ENCODE measurements at regions not wholly inside any gene's neighbourhood (a gene's known extent, or its start where the extent isn't known, plus 50 kb on each side); places are given as distances from the start of the nearest gene placed in this dataset.

DNA sequence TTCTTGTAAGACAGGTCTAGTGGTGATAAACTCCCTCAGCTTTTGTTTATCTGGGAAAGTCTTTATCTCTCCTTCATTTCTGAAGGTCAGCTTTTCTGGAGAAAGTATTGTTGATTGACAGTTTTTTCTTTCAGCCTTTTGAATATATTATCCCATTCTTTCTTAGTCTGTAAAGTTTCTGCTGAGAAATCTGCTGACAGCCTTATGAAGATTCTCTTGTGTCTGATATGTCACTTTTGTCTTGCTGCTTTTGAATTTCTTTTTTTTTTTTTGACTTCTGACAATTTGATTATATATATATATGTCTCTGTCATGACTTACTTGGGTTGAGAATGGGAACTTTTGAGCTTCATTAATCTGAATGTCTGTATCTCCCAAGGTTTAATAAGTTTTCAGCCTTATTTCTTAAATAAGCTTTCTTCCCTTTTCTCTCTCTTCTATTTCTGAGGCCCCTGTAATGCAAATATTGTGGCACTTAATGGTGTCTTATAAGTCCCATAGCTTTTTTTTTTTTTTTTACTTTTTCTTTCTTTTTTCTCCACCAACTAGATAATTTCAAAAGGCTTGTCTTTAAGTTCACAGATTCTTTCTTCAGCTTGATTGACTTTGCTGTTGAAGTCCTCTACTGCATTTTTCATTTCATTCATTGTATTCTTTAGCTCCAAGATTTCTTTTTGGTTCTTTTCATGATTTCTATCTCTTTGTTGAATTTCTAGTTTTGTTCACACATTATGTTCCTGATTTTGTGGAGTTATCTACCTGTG lies 81.4 kb upstream of the IL6 start:
- no peak for DNase-seq
- no peak overlapping the region for H3K4me3 ChIP-seq
- no peak for TF ChIP-seq CTCF (IDR thresholded peaks at IDR 0.05)
- TF ChIP-seq EP300 (IDR thresholded peaks at IDR 0.05) = no peak
- no peak for TF ChIP-seq POLR2A (IDR thresholded peaks at IDR 0.05)
- intact Hi-C loops (cut with DNase I) = no loop called here
- H3K36me3 ChIP-seq = no peaks in the 10 kb centered on the region
- no peaks in the 10 kb centered on the region for H3K9me3 ChIP-seq
- H3K27ac ChIP-seq = no peak overlapping the region
- H3K4me1 ChIP-seq (ENCODE audit: insufficient read depth) = no peaks in the 10 kb centered on the region
- H3K27me3 ChIP-seq = no peaks in the 10 kb centered on the region

- no peak for TF ChIP-seq CTCF (IDR thresholded peaks at IDR 0.05)
- TF ChIP-seq EP300 (IDR thresholded peaks at IDR 0.05) = no peak
- TF ChIP-seq POLR2A (IDR thresholded peaks at IDR 0.05) = no peak
- intact Hi-C loops (cut with DNase I) = no loop called here
- no peaks in the 10 kb centered on the region for H3K9me3 ChIP-seq
These were observed 84.5 kb upstream of the IL6 start for GRCh38 chr7:22642454-22642853.

DNA sequence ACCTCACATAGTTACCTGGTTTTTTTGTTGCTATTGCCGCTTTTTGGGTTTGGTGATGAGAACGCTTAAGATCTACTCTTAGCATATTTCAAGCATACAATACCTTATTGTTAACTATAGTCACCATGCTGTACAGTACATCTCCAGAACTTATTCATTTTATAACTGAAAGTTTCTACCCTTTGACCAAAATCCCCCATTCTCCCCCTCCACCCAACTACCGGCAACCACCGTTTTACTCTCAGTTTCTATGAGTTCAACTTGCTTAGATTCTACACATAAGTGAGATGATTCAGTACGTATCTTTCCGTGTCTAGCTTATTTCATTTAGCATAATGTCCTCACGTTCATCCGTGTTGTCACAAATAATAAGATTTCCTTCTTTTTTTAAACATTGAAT lies 86.7 kb upstream of the IL6 start:
- Histone ChIP-seq H3K4me3 (no peak overlapping the region), H3K36me3 (no peaks in the 10 kb centered on the region), H3K27ac (no peak overlapping the region), H3K4me1 (ENCODE audit: insufficient read depth) (no peaks in the 10 kb centered on the region), H3K27me3 (no peaks in the 10 kb centered on the region), H3K9me3 (no peaks in the 10 kb centered on the region)
- TF ChIP-seq POLR2A (IDR thresholded peaks at IDR 0.05) = no peak
- TF ChIP-seq CTCF (IDR thresholded peaks at IDR 0.05) = no peak
- no peak for TF ChIP-seq EP300 (IDR thresholded peaks at IDR 0.05)
- intact Hi-C loops (cut with DNase I) = no loop called here
- no peak for DNase-seq
- 91 to 96% (median 94%) methylated on average over 8 of the region's 8 CpGs for WGBS, 3 donors

More at GRCh38 chr7:22642454-22642853, 84.5 kb upstream of the IL6 start:
- DNase-seq = no peak
- Histone ChIP-seq H3K27ac (no peak overlapping the region), H3K4me1 (ENCODE audit: insufficient read depth) (no peaks in the 10 kb centered on the region), H3K36me3 (no peaks in the 10 kb centered on the region), H3K27me3 (no peaks in the 10 kb centered on the region), H3K4me3 (no peak overlapping the region)

DNA sequence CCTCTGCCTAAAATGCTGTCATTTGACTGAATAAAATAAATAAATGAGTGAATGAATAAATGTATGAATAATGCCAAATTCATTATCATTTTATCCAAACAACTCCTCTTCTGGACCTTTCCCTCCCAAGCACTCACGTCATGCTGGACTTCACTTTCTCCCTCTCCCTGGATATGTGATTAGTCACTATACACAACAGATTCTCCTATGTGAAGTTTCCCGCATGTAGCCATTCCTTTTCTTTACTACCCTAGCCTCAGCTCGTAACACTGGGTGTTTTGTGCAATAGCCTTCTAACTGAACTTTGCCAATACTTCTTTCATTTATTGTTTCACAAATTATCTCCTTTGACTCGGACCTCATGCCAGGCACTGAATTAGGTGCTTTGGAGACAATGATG lies 87.6 kb upstream of the IL6 start:
- no peaks in the 10 kb centered on the region for H3K27me3 ChIP-seq
- TF ChIP-seq POLR2A (IDR thresholded peaks at IDR 0.05) = no peak
- no peak for TF ChIP-seq CTCF (IDR thresholded peaks at IDR 0.05)
- no peak for TF ChIP-seq EP300 (IDR thresholded peaks at IDR 0.05)
- no peaks in the 10 kb centered on the region for H3K36me3 ChIP-seq
- intact Hi-C loops (cut with DNase I) = no loop called here
- DNase-seq = no peak
- H3K4me1 ChIP-seq (ENCODE audit: insufficient read depth) = no peaks in the 10 kb centered on the region
- no peak overlapping the region for H3K4me3 ChIP-seq
- no peaks in the 10 kb centered on the region for H3K9me3 ChIP-seq
- WGBS, 3 donors = 72 to 78% (median 74%) methylated on average over 4 of the region's 4 CpGs
- H3K27ac ChIP-seq = no peak overlapping the region

All from ovary (tissue), 7 donors.